Right lobe of liver (tissue), 6 donors: ENCODE measurements at regions not wholly inside any gene's neighbourhood (a gene's known extent, or its start where the extent isn't known, plus 50 kb on each side); places are given as distances from the start of the nearest gene placed in this dataset.

Source experiments
- ATAC-seq, 4 donors: fragments of 200-7000 bp; cut with Tn5 transposase; one replicate each; pipeline ENCODE4 v1.9.1; 2020; ENCODE audit warnings: mild to moderate bottlenecking in 4 of 4, moderate library complexity in 4 of 4
- DNase-seq, 3 donors: peaks; one replicate each; pipeline ENCODE4 v3.0.0-alpha.2; 2020
- H3K27ac ChIP-seq, 3 donors: fragments of 200-600 bp; one replicate each; pipeline ENCODE4 v1.8.0; 2022
- H3K27me3 ChIP-seq, 2 donors: fragments of 200-600 bp; one replicate each; pipeline ENCODE4 v1.8.0; 2022
- H3K36me3 ChIP-seq, 4 donors: fragments of 200-600 bp; sonication (generic) in 1 of 4; one replicate each; pipeline versions ENCODE4 v1.5.1 to v1.8.0; 2017 to 2022; ENCODE audit warnings: control low read depth in 1 of 4
- H3K4me1 ChIP-seq, 4 donors: fragments of 200-600 bp; sonication (generic) in 1 of 4; one replicate each; pipeline versions ENCODE4 v1.5.1 to v1.8.0; 2017 to 2022; ENCODE audit warnings: control low read depth in 1 of 4
- H3K4me3 ChIP-seq, 3 donors: fragments of 200-600 bp; one replicate each; pipeline ENCODE4 v1.8.0; 2022
- H3K9me3 ChIP-seq, 4 donors: fragments of 200-600 bp; sonication (generic) in 1 of 4; one replicate each; pipeline versions ENCODE4 v1.5.1 to v1.8.0; 2017 to 2022; ENCODE audit warnings: control low read depth in 1 of 4
- POLR2A ChIP-seq: fragments of 450-650 bp; IDR thresholded peaks from one replicate; pipeline ENCODE4 v1.6.1; 2017; ENCODE audit warnings: antibody characterized with exemption, mild to moderate bottlenecking
- WGBS: methylation state at CpG from one replicate; pipeline ENCODE4 v1.1.6; 2018; ENCODE audit warnings: low coverage, low lambda C conversion rate; ENCODE audit not compliant: insufficient coverage; ENCODE audit errors: missing lambda C conversion rate; 5-methylcytosine and 5-hydroxymethylcytosine counted together
- intact Hi-C, 2 donors: fragments of 100-400 bp; cut with DNase I; formaldehyde crosslinking; loops; one replicate each; pipeline versions ENCODE4 v1.11.2 to v1.14.1; 2022
- TF ChIP-seq, protein P1 (sequence below), 4 donors: fragments of 200-600 bp in 3 of 4; fragments of 450-650 bp in 1 of 4; IDR thresholded peaks; one replicate each; pipeline versions ENCODE4 v1.5.1 to v1.8.0; 2016 to 2022; ENCODE audit warnings: antibody characterized with exemption in 4 of 4, mild to moderate bottlenecking in 2 of 4
- donor health status: DM: no; HTN: yes; CAD: no.
- donor health status: DM: no; HTN: no; CAD: no.
- donor health status: DM: no; HTN: no; CAD: no.
- donor health status: DM: no; HTN: yes; CAD: no.
- donor health status: DM: no; HTN: yes; CAD: no.

DNA sequence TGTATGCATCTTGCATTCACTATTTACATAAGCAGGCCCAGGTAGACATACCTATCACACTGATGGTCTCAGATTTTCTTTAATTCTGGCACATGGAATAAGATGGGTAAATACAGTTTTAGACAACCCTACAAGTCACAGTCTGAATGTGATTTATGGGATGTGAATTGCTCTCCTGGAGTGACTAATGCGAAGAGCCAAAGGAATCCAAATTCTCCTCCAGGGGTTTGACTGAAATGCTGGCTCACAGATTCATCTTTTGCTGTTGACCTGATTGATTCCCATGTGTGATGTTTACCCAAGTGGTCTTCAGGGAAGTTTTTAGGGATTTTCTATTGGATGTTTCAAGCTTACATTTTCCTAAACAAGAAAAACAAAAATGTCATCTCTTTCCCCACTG, 277.9 kb upstream of the MON1B start:
- WGBS, result 100% methylated on average over 1 of the region's 1 CpG
- no peak for ATAC-seq

DNA sequence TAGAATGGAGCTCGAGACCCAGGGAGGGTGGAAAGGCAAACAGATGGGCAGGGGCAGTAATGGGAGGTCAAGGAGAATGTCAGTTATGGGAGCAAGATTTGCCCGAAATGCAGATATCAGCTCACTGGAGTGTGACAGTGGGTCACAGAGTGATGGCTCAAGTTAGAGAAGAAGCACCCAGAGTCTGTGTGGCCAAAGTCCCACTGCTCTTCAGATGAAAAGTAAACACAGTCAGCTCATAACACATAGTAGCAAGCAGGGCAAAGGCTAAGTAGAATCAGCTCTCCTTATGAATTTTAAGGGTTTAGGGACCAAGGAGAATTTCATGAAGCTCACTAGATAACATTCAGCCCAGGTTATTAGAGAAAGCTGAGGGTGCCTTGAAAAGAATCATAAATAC, 264.9 kb upstream of the MON1B start:
- intact Hi-C loops, result no loop called here
- H3K27me3 ChIP-seq, result no peaks in the 10 kb centered on the region
- TF ChIP-seq, protein P1, sequence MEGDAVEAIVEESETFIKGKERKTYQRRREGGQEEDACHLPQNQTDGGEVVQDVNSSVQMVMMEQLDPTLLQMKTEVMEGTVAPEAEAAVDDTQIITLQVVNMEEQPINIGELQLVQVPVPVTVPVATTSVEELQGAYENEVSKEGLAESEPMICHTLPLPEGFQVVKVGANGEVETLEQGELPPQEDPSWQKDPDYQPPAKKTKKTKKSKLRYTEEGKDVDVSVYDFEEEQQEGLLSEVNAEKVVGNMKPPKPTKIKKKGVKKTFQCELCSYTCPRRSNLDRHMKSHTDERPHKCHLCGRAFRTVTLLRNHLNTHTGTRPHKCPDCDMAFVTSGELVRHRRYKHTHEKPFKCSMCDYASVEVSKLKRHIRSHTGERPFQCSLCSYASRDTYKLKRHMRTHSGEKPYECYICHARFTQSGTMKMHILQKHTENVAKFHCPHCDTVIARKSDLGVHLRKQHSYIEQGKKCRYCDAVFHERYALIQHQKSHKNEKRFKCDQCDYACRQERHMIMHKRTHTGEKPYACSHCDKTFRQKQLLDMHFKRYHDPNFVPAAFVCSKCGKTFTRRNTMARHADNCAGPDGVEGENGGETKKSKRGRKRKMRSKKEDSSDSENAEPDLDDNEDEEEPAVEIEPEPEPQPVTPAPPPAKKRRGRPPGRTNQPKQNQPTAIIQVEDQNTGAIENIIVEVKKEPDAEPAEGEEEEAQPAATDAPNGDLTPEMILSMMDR (IDR thresholded peaks at IDR 0.05), result no peak
- TF ChIP-seq POLR2A, result no peak
- peak overlapping the region in 1 of 3 donors; percentile 29 for H3K27ac ChIP-seq
- no peaks in the 10 kb centered on the region for H3K36me3 ChIP-seq
- H3K4me3 ChIP-seq, result no peak overlapping the region
- WGBS, result 32% methylated on average over 2 of the region's 2 CpGs
- peak; percentile 94 to 97 (median 96) for ATAC-seq
- no peaks in the 10 kb centered on the region for H3K9me3 ChIP-seq
- H3K4me1 ChIP-seq, result peaks cover 0 to 25% (median 3%) of the 10 kb centered on the region in 4 donors
- DNase-seq, result peak in 1 of 3 donors; percentile 51

More for the DNA sequence above, 277.9 kb upstream of the MON1B start:
- TF ChIP-seq POLR2A, result no peak
- TF ChIP-seq, protein P1 (IDR thresholded peaks at IDR 0.05), result no peak
- no peak overlapping the region for H3K27ac ChIP-seq
- no peak for DNase-seq
- intact Hi-C loops, result no loop called here
- no peaks in the 10 kb centered on the region for H3K36me3 ChIP-seq
- H3K4me3 ChIP-seq, result no peak overlapping the region
- H3K9me3 ChIP-seq, result no peaks in the 10 kb centered on the region
- H3K27me3 ChIP-seq, result no peaks in the 10 kb centered on the region
- H3K4me1 ChIP-seq, result no peaks in the 10 kb centered on the region

DNA sequence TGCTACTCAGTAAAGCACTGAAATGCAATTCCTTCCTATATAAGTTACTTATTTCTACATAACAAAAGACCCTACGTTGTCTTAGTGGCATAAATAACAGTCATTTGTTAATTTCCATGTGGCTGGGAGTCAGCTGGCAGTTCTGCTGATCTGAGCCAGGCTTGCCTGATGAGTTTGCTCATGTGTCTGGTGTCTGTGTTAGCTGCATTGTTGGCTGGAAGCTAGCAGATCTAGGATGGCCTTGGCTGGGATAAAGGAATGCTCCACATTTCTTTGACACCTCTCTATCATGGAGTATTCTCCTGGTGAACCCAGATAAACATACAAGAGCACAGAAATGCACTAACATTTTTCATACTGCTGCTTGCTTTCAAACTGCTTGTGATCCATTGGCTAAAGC, 264.4 kb upstream of the MON1B start:
- peak overlapping the region in 2 of 3 donors; percentile 8 to 29 for H3K27ac ChIP-seq
- intact Hi-C loops, result no loop called here
- ATAC-seq, result peak; percentile 51 to 68 (median 57)
- H3K4me3 ChIP-seq, result no peak overlapping the region
- WGBS, result 29% methylated on average over 1 of the region's 1 CpG
- DNase-seq, result no peak
- peaks cover 0 to 25% (median 3%) of the 10 kb centered on the region in 4 donors for H3K4me1 ChIP-seq
- H3K27me3 ChIP-seq, result no peaks in the 10 kb centered on the region
- TF ChIP-seq, protein P1 (IDR thresholded peaks at IDR 0.05), result no peak
- TF ChIP-seq POLR2A, result no peak
- no peaks in the 10 kb centered on the region for H3K9me3 ChIP-seq
- no peaks in the 10 kb centered on the region for H3K36me3 ChIP-seq

DNA sequence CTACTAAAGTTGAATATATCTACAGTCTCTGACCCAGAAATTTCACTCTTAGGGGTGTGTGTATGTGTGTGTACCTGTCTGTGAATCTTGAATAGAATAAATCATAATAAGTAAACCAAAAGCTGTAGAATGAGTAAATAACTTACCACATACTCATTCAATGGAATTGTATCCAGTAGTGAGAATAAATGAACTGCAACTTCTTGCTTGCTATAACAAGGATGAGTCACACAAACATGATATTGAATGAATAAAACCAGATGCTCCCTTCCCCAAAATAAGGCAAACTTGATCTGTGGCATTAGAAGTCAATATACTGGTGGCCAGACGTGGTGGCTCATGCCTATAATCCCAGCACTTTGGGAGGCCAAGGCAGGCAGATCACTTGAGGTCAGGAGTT, 259.8 kb upstream of the MON1B start:
- no peak for ATAC-seq
- intact Hi-C loops, result no loop called here
- WGBS, result 83% methylated on average over 1 of the region's 1 CpG
- H3K27ac ChIP-seq, result no peak overlapping the region
- H3K9me3 ChIP-seq, result no peaks in the 10 kb centered on the region
- H3K36me3 ChIP-seq, result no peaks in the 10 kb centered on the region
- H3K4me1 ChIP-seq, result peaks cover 0 to 24% (median 3%) of the 10 kb centered on the region in 4 donors
- H3K27me3 ChIP-seq, result no peaks in the 10 kb centered on the region
- TF ChIP-seq, protein P1 (IDR thresholded peaks at IDR 0.05), result no peak
- TF ChIP-seq POLR2A, result no peak
- H3K4me3 ChIP-seq, result no peak overlapping the region
- no peak for DNase-seq
